ENCODE measurements at regions not wholly inside any gene's neighbourhood (a gene's known extent, or its start where the extent isn't known, plus 50 kb on each side); places are given as distances from the start of the nearest gene placed in this dataset.

DNA sequence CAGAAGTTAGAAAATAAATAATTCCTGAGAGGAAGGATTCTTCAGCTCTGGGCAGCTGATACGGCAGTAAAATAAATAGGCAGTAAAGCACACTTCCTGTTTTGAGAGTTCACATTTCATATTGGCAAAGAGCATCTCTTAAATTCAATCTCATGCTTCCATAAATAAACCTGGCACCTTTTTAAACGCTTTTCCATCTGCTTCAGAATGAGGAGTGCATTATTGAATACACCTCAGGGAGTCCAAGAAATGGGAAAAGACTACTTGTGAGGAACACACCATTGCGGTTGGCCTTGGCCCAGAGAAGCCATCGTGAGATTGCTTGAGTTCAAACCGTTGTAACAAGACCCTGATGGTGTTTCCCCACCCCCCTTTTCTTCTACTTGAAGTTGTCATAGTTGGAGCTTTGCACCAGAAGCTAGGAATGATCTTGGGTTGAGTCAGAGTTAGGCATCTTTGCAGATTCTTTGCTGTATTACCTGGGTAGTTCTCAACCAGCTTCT lies 123.9 kb downstream of the RDH14 start:
- no peak overlapping the region for H3K27ac ChIP-seq (ENCODE audit: insufficient read length, low read depth, low read length)
- H3K4me1 Mint-ChIP-seq, result no peaks in the 10 kb centered on the region; a peak in 1 of 4 replicates
- H2BK15ac ChIP-seq (ENCODE audit: low read depth, low read length), result no peak overlapping the region
- TF ChIP-seq, protein P1, sequence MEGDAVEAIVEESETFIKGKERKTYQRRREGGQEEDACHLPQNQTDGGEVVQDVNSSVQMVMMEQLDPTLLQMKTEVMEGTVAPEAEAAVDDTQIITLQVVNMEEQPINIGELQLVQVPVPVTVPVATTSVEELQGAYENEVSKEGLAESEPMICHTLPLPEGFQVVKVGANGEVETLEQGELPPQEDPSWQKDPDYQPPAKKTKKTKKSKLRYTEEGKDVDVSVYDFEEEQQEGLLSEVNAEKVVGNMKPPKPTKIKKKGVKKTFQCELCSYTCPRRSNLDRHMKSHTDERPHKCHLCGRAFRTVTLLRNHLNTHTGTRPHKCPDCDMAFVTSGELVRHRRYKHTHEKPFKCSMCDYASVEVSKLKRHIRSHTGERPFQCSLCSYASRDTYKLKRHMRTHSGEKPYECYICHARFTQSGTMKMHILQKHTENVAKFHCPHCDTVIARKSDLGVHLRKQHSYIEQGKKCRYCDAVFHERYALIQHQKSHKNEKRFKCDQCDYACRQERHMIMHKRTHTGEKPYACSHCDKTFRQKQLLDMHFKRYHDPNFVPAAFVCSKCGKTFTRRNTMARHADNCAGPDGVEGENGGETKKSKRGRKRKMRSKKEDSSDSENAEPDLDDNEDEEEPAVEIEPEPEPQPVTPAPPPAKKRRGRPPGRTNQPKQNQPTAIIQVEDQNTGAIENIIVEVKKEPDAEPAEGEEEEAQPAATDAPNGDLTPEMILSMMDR (conservative IDR thresholded peaks at IDR 0.05), result no peak
- H3K79me1 ChIP-seq (ENCODE audit: insufficient read depth, low read depth, low read length, poor library complexity, severe bottlenecking), result no peaks in the 10 kb centered on the region
- H3K27me3 Mint-ChIP-seq (ENCODE audit: low read depth), result no peaks in the 10 kb centered on the region; the same call in 1 of the 2 replicates
- no peak overlapping the region for H3K23ac ChIP-seq (ENCODE audit: insufficient read length, low read depth, low read length)
- H2BK12ac ChIP-seq (ENCODE audit: insufficient read length, low read depth, low read length), result no peak overlapping the region
- no peaks in the 10 kb centered on the region for H3K9me3 ChIP-seq (ENCODE audit: control insufficient read depth, low read depth, low read length)
- H3K4me1 ChIP-seq (ENCODE audit: insufficient read depth, low read length), result no peaks in the 10 kb centered on the region
- no peak overlapping the region for H3T11ph ChIP-seq (ENCODE audit: low read length)
- DNase-seq, result no peak
- H2AK5ac ChIP-seq (ENCODE audit: insufficient read length, low read length), result no peak overlapping the region
- H4K91ac ChIP-seq (ENCODE audit: insufficient read length, low read depth, low read length), result no peak overlapping the region
- H3K27ac Mint-ChIP-seq, result no peak overlapping the region
- no peak overlapping the region for H2BK120ac ChIP-seq (ENCODE audit: low read depth, low read length, poor library complexity, severe bottlenecking)
- H4K20me1 ChIP-seq (ENCODE audit: control insufficient read depth, insufficient read depth, insufficient read length), result no peaks in the 10 kb centered on the region
- H3K4ac ChIP-seq (ENCODE audit: low read depth, low read length), result no peak overlapping the region
- H3K79me2 ChIP-seq (ENCODE audit: insufficient read depth, low read length), result no peaks in the 10 kb centered on the region
- no peaks in the 10 kb centered on the region for H3K36me3 Mint-ChIP-seq (ENCODE audit: insufficient read depth in 1 of 3, low read depth in 3 of 3)
- H3K23me2 ChIP-seq (ENCODE audit: insufficient read length, low read depth, low read length, poor library complexity, severe bottlenecking), result no peaks in the 10 kb centered on the region
- no peak overlapping the region for H2BK5ac ChIP-seq (ENCODE audit: insufficient read length, low read length)
- H3K4me2 ChIP-seq (ENCODE audit: insufficient read depth, insufficient read length, low read length), result no peak overlapping the region
- H2AFZ ChIP-seq (ENCODE audit: low read length), result no peak overlapping the region
- H3K27me3 ChIP-seq (ENCODE audit: insufficient read depth, low read length), result no peaks in the 10 kb centered on the region
- no peak overlapping the region for H3K56ac ChIP-seq (ENCODE audit: insufficient read length, low read depth, low read length)
- H3K14ac ChIP-seq (ENCODE audit: insufficient read depth, low read length), result no peak overlapping the region
- H3K9me3 Mint-ChIP-seq, result no peaks in the 10 kb centered on the region
- H3K4me3 Mint-ChIP-seq, result no peak overlapping the region
- no CpG with 5 or more reads among the region's 5 CpGs for WGBS (ENCODE audit: extremely low coverage, insufficient read length, low lambda C conversion rate)
- H2BK20ac ChIP-seq (ENCODE audit: low read depth, low read length, poor library complexity, severe bottlenecking), result no peak overlapping the region
- no peak overlapping the region for H4K8ac ChIP-seq (replicated peaks; ENCODE audit: insufficient read length, low read depth, low read length)
- no peak overlapping the region for H4K5ac ChIP-seq (ENCODE audit: insufficient read length, low read depth, low read length)
- H3K18ac ChIP-seq (ENCODE audit: insufficient read length, low read depth, low read length), result no peak overlapping the region
- no peak overlapping the region for H3K9ac ChIP-seq (ENCODE audit: extremely low read depth, insufficient read length, low read length)
